DND-41 (cell line): ENCODE measurements at regions not wholly inside any gene's neighbourhood (a gene's known extent, or its start where the extent isn't known, plus 50 kb on each side); places are given as distances from the start of the nearest gene placed in this dataset.

Experiments
- EZH2 ChIP-seq: IDR thresholded peaks from 3 replicates; pipeline ENCODE4 v1.6.1; 2012; ENCODE audit warnings: borderline replicate concordance, low read depth, mild to moderate bottlenecking, moderate library complexity, low read length, inconsistent platforms; ENCODE audit not compliant: severe bottlenecking
- TF ChIP-seq, protein P1 (sequence below): IDR thresholded peaks from 2 replicates; pipeline ENCODE4 v1.5.1; 2012; ENCODE audit warnings: borderline replicate concordance, low read length, moderate library complexity, mild to moderate bottlenecking; ENCODE audit not compliant: poor library complexity, severe bottlenecking; ENCODE audit errors: extremely low read depth

DNA sequence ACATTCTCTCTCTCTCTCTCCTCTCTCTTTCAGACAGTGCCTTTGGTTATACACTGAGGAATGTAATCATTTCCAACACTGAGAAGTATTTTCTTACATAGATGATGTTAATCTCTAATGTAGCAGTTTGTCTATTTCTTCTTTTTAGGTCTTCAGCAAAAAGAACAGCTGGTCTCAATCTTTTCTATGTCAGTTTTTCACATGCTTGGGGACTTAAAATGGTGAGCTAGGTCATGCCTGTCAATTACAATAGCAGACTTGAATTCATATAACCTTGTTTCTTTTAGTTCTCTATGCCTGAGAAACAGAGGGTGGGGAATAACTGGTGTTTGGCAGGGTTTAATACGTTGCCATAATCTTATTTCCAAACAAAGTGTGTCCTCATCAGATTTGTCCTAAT, 786.2 kb downstream of the SQOR start:
- TF ChIP-seq, protein P1, sequence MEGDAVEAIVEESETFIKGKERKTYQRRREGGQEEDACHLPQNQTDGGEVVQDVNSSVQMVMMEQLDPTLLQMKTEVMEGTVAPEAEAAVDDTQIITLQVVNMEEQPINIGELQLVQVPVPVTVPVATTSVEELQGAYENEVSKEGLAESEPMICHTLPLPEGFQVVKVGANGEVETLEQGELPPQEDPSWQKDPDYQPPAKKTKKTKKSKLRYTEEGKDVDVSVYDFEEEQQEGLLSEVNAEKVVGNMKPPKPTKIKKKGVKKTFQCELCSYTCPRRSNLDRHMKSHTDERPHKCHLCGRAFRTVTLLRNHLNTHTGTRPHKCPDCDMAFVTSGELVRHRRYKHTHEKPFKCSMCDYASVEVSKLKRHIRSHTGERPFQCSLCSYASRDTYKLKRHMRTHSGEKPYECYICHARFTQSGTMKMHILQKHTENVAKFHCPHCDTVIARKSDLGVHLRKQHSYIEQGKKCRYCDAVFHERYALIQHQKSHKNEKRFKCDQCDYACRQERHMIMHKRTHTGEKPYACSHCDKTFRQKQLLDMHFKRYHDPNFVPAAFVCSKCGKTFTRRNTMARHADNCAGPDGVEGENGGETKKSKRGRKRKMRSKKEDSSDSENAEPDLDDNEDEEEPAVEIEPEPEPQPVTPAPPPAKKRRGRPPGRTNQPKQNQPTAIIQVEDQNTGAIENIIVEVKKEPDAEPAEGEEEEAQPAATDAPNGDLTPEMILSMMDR: no peak
- TF ChIP-seq EZH2: no peak
